Naive thymus-derived CD4-positive, alpha-beta T cell (primary cell): ENCODE measurements at regions not wholly inside any gene's neighbourhood (a gene's known extent, or its start where the extent isn't known, plus 50 kb on each side); places are given as distances from the start of the nearest gene placed in this dataset.
A peak's percentile ranks its signal among the peaks of the same experiment; 100 is the strongest.

Experiments
- ATAC-seq: fragments of 150-1000 bp; cut with Tn5 transposase; 2 replicates; pipeline ENCODE4 v1.10.0; 2021; ENCODE audit warnings: mild to moderate bottlenecking, moderate library complexity
- CTCF ChIA-PET: fragments of 350-600 bp; sonication (Branson Sonifier 250); formaldehyde crosslinking; loops from one replicate; lab custom pipeline; 2021; ENCODE audit warnings: antibody characterized with exemption; lab: Charles Lee
- POLR2A ChIA-PET: fragments of 350-600 bp; sonication (Branson Sonifier 250); formaldehyde crosslinking; loops from one replicate; lab custom pipeline; 2021; ENCODE audit warnings: antibody characterized with exemption, inconsistent platforms; lab: Charles Lee
- DNase-seq, 9 donors: peaks; one replicate each; pipeline versions ENCODE4 v3.0.0 to v3.0.0-alpha.2; 2020 to 2022; ENCODE audit warnings: mixed read lengths in 1 of 9
- H3K27ac ChIP-seq: one replicate; pipeline ENCODE4 v1.7.0; 2013; ENCODE audit warnings: mild to moderate bottlenecking, low read depth, low read length, moderate library complexity
- H3K27me3 ChIP-seq, 2 donors: one replicate each; pipeline ENCODE4 v1.7.0; 2013; ENCODE audit warnings: low read length in 2 of 2, mild to moderate bottlenecking in 2 of 2, moderate library complexity in 2 of 2; ENCODE audit not compliant: control insufficient read depth in 2 of 2, insufficient read depth in 2 of 2
- H3K36me3 ChIP-seq, 3 experiments: 1 replicate in 2 of 3; 2 replicates in 1 of 3; pipeline ENCODE4 v1.7.0; 2013; ENCODE audit warnings: low read length in 3 of 3, mild to moderate bottlenecking in 3 of 3, moderate library complexity in 1 of 3; ENCODE audit not compliant: insufficient read depth in 3 of 3, control insufficient read depth in 2 of 3
- H3K4me1 ChIP-seq, 2 donors: one replicate each; pipeline ENCODE4 v1.7.0; 2013; ENCODE audit warnings: low read length in 2 of 2, mild to moderate bottlenecking in 2 of 2, moderate library complexity in 1 of 2; ENCODE audit not compliant: control insufficient read depth in 2 of 2, insufficient read depth in 2 of 2
- H3K4me3 ChIP-seq: 2 replicates; pipeline ENCODE4 v1.7.0; 2013; ENCODE audit warnings: mild to moderate bottlenecking, low read length
- H3K9me3 ChIP-seq, 3 experiments: 1 replicate in 2 of 3; 2 replicates in 1 of 3; pipeline ENCODE4 v1.7.0; 2013; ENCODE audit warnings: low read length in 3 of 3; ENCODE audit not compliant: control insufficient read depth in 2 of 3
- H3K27ac Mint-ChIP-seq, 9 donors: one replicate each; pipeline ENCODE4 v1.8.0; 2020 to 2022; ENCODE audit warnings: mixed read lengths in 9 of 9, mild to moderate bottlenecking in 8 of 9, moderate library complexity in 5 of 9, inconsistent platforms in 2 of 9
- H3K27me3 Mint-ChIP-seq, 5 donors: one replicate each; pipeline ENCODE4 v1.8.0; 2021 to 2022; ENCODE audit warnings: mixed read lengths in 5 of 5, mild to moderate bottlenecking in 1 of 5
- H3K36me3 Mint-ChIP-seq, 5 donors: one replicate each; pipeline ENCODE4 v1.8.0; 2020 to 2022; ENCODE audit warnings: mixed read lengths in 5 of 5, mild to moderate bottlenecking in 3 of 5, inconsistent platforms in 1 of 5
- H3K4me1 Mint-ChIP-seq, 7 donors: one replicate each; pipeline ENCODE4 v1.8.0; 2020 to 2022; ENCODE audit warnings: mixed read lengths in 7 of 7, mild to moderate bottlenecking in 3 of 7, inconsistent platforms in 1 of 7
- H3K4me3 Mint-ChIP-seq, 10 donors: one replicate each; pipeline ENCODE4 v1.8.0; 2020 to 2022; ENCODE audit warnings: mild to moderate bottlenecking in 10 of 10, mixed read lengths in 10 of 10, moderate library complexity in 6 of 10, inconsistent platforms in 2 of 10
- H3K9me3 Mint-ChIP-seq, 11 donors: one replicate each; pipeline ENCODE4 v1.8.0; 2020 to 2022; ENCODE audit warnings: mixed read lengths in 11 of 11, mild to moderate bottlenecking in 4 of 11, inconsistent platforms in 1 of 11, moderate library complexity in 1 of 11
- intact Hi-C, 2 donors: fragments of 100-400 bp; cut with micrococcal nuclease; formaldehyde crosslinking; loops; one replicate each; pipeline ENCODE4 v1.15.1; 2023

DNA sequence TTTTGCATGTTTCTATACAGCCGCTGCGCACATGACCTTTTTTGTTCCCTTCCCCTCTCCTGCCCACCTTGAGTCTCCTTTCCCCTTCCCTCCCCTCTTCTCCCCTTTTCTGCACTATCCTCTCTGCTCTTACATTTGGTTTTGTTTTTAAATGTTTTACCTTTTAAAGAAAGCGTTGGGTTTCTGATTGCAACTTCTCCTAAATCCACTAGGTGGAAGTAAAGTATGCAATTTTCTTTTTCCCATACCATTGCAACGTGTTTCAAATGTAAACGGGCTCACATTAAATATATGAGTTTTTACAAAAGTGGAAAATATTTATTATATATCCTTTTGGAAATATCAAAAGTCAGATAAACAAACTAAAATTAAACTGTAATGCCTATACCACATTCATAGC lies 500.9 kb downstream of the DIRAS2 start:
- Histone ChIP-seq H3K27ac (no peak overlapping the region), H3K4me1 (no peaks in the 10 kb centered on the region), H3K9me3 (no peaks in the 10 kb centered on the region), H3K36me3 (no peaks in the 10 kb centered on the region), H3K4me3 (no peak overlapping the region), H3K27me3 (no peaks in the 10 kb centered on the region)
- Mint-ChIP-seq H3K4me3 (no peak overlapping the region), H3K27me3 (peaks cover 17 to 55% (median 22%) of the 10 kb centered on the region in 5 donors), H3K9me3 (peaks cover 0 to 11% (median 0%) of the 10 kb centered on the region in 11 donors), H3K4me1 (peaks cover 0 to 6% (median 5%) of the 10 kb centered on the region in 7 donors), H3K27ac (no peak overlapping the region), H3K36me3 (no peaks in the 10 kb centered on the region)
- CTCF ChIA-PET = interaction anchor here (0.7 to 2.6 kb wide), 2 partner anchors 85 to 1302 kb away, joined by 3 to 8 read pairs; no protein-coding TSS in a partner anchor
- POLR2A ChIA-PET = no interaction called here
- DNase-seq = peak in 5 of 9 donors; percentile 10 to 25 (median 21)
- no peak for ATAC-seq
- intact Hi-C loops = loop anchor here (1.0 to 5.0 kb wide), 5 partner anchors 78 to 616 kb away; no protein-coding TSS in a partner anchor

- Mint-ChIP-seq H3K36me3 (no peaks in the 10 kb centered on the region), H3K27me3 (peaks cover 23 to 59% (median 28%) of the 10 kb centered on the region in 5 donors), H3K4me1 (peaks cover 0 to 6% (median 5%) of the 10 kb centered on the region in 7 donors), H3K4me3 (no peak overlapping the region), H3K9me3 (peaks cover 0 to 11% (median 3%) of the 10 kb centered on the region in 11 donors), H3K27ac (no peak overlapping the region)
- ChIA-PET CTCF (interaction anchor here (0.7 to 2.6 kb wide), 4 partner anchors 84 to 728 kb away, joined by 3 to 8 read pairs (median 6); no protein-coding TSS in a partner anchor), POLR2A (no interaction called here)
- Histone ChIP-seq H3K4me3 (no peak overlapping the region), H3K4me1 (no peaks in the 10 kb centered on the region), H3K27me3 (no peaks in the 10 kb centered on the region), H3K9me3 (peaks cover 0 to 3% (median 0%) of the 10 kb centered on the region in 3 experiments), H3K36me3 (no peaks in the 10 kb centered on the region), H3K27ac (no peak overlapping the region)
- DNase-seq (peak in 7 of 9 donors; percentile 17 to 64 (median 49)), ATAC-seq (peak; percentile 49)
- intact Hi-C loops = loop anchor here (1.0 to 5.0 kb wide), 5 partner anchors 77 to 615 kb away; no protein-coding TSS in a partner anchor
Observed at GRCh38 chr9:90142580-90142979, 500.0 kb downstream of the DIRAS2 start.

GRCh38 chr9:90147426-90147825 lies 495.2 kb downstream of the DIRAS2 start:
- H3K36me3 ChIP-seq = no peaks in the 10 kb centered on the region
- no peaks in the 10 kb centered on the region for H3K4me1 ChIP-seq
- no peaks in the 10 kb centered on the region for H3K27me3 ChIP-seq
- peaks cover 0 to 5% (median 0%) of the 10 kb centered on the region in 5 donors for H3K36me3 Mint-ChIP-seq
- peaks cover 0 to 4% (median 0%) of the 10 kb centered on the region in 3 experiments for H3K9me3 ChIP-seq
- ChIA-PET CTCF (no interaction called here), POLR2A (no interaction called here)
- H3K27ac ChIP-seq = no peak overlapping the region
- peaks cover 16 to 41% (median 22%) of the 10 kb centered on the region in 5 donors for H3K27me3 Mint-ChIP-seq
- H3K4me1 Mint-ChIP-seq = peaks cover 0 to 5% (median 4%) of the 10 kb centered on the region in 7 donors
- no peak overlapping the region for H3K27ac Mint-ChIP-seq
- no peak overlapping the region for H3K4me3 Mint-ChIP-seq
- H3K9me3 Mint-ChIP-seq = peaks cover 0 to 11% (median 4%) of the 10 kb centered on the region in 11 donors
- no peak for ATAC-seq
- DNase-seq = no peak
- intact Hi-C loops = no loop called here
- H3K4me3 ChIP-seq = no peak overlapping the region

GRCh38 chr9:90156318-90156717 lies 486.3 kb downstream of the DIRAS2 start:
- H3K4me3 ChIP-seq = no peak overlapping the region
- no peaks in the 10 kb centered on the region for H3K4me1 Mint-ChIP-seq
- H3K27me3 ChIP-seq = no peaks in the 10 kb centered on the region
- DNase-seq (no peak), ATAC-seq (no peak)
- H3K36me3 ChIP-seq = no peaks in the 10 kb centered on the region
- H3K9me3 ChIP-seq = no peaks in the 10 kb centered on the region
- no peaks in the 10 kb centered on the region for H3K4me1 ChIP-seq
- ChIA-PET POLR2A (no interaction called here), CTCF (no interaction called here)
- intact Hi-C loops = no loop called here
- H3K27ac ChIP-seq = no peak overlapping the region
- no peak overlapping the region for H3K4me3 Mint-ChIP-seq
- no peaks in the 10 kb centered on the region for H3K36me3 Mint-ChIP-seq
- peaks cover 0 to 3% (median 0%) of the 10 kb centered on the region in 11 donors for H3K9me3 Mint-ChIP-seq
- H3K27me3 Mint-ChIP-seq = peaks cover 4 to 23% (median 14%) of the 10 kb centered on the region in 5 donors
- H3K27ac Mint-ChIP-seq = no peak overlapping the region

- Mint-ChIP-seq H3K27me3 (peaks cover 4 to 20% (median 14%) of the 10 kb centered on the region in 5 donors), H3K4me1 (peaks cover 0 to 5% (median 0%) of the 10 kb centered on the region in 7 donors), H3K27ac (no peak overlapping the region), H3K36me3 (no peaks in the 10 kb centered on the region), H3K4me3 (no peak overlapping the region), H3K9me3 (no peaks in the 10 kb centered on the region)
- no peaks in the 10 kb centered on the region for H3K27me3 ChIP-seq
- intact Hi-C loops = no loop called here
- POLR2A ChIA-PET = no interaction called here
- CTCF ChIA-PET = no interaction called here
- peak; percentile 32 for ATAC-seq
- no peak overlapping the region for H3K4me3 ChIP-seq
- no peak for DNase-seq
- H3K4me1 ChIP-seq = no peaks in the 10 kb centered on the region
- no peak overlapping the region for H3K27ac ChIP-seq
- H3K36me3 ChIP-seq = no peaks in the 10 kb centered on the region
- no peaks in the 10 kb centered on the region for H3K9me3 ChIP-seq
Observed at GRCh38 chr9:90162326-90162725, 480.3 kb downstream of the DIRAS2 start.

DNA sequence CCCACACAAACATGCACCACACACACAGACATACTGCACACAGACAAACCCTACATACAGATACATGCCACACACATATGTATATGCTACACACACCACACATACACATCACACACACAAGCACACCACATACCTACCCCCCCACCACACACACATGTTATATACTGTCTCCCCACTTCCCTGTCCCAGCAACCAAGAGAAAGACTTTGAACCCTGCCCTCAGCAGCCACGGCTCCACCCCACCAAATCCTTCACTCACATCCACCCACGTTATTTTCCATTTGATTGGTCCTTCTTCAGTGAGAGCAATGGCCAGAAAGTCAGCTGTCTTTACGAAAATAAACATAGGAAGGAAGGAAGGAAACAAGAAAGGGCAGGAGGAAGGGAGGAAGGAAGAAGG lies 479.8 kb downstream of the DIRAS2 start:
- H3K9me3 ChIP-seq = no peaks in the 10 kb centered on the region
- no peak overlapping the region for H3K27ac ChIP-seq
- intact Hi-C loops = no loop called here
- ATAC-seq = no peak
- no peak overlapping the region for H3K4me3 ChIP-seq
- Mint-ChIP-seq H3K4me3 (no peak overlapping the region), H3K4me1 (peaks cover 0 to 5% (median 0%) of the 10 kb centered on the region in 7 donors), H3K27me3 (peaks cover 4 to 20% (median 11%) of the 10 kb centered on the region in 5 donors), H3K27ac (no peak overlapping the region), H3K9me3 (no peaks in the 10 kb centered on the region), H3K36me3 (no peaks in the 10 kb centered on the region)
- ChIA-PET POLR2A (no interaction called here), CTCF (no interaction called here)
- H3K36me3 ChIP-seq = no peaks in the 10 kb centered on the region
- H3K4me1 ChIP-seq = no peaks in the 10 kb centered on the region
- H3K27me3 ChIP-seq = no peaks in the 10 kb centered on the region
- DNase-seq = no peak

GRCh38 chr9:90165281-90165680 lies 477.3 kb downstream of the DIRAS2 start:
- H3K27ac Mint-ChIP-seq = no peak overlapping the region
- H3K4me3 ChIP-seq = no peak overlapping the region
- no peaks in the 10 kb centered on the region for H3K9me3 ChIP-seq
- H3K27me3 Mint-ChIP-seq = peaks cover 0 to 14% (median 4%) of the 10 kb centered on the region in 5 donors
- CTCF ChIA-PET = no interaction called here
- ATAC-seq (no peak), DNase-seq (no peak)
- no peaks in the 10 kb centered on the region for H3K4me1 ChIP-seq
- no peaks in the 10 kb centered on the region for H3K36me3 ChIP-seq
- H3K4me3 Mint-ChIP-seq = no peak overlapping the region
- H3K36me3 Mint-ChIP-seq = no peaks in the 10 kb centered on the region
- intact Hi-C loops = no loop called here
- H3K27me3 ChIP-seq = no peaks in the 10 kb centered on the region
- POLR2A ChIA-PET = no interaction called here
- no peak overlapping the region for H3K27ac ChIP-seq
- peaks cover 0 to under 1% (median 0%) of the 10 kb centered on the region in 11 donors for H3K9me3 Mint-ChIP-seq
- H3K4me1 Mint-ChIP-seq = peaks cover 0 to 5% (median 0%) of the 10 kb centered on the region in 7 donors
